ENCODE measurements at regions not wholly inside any gene's neighbourhood (a gene's known extent, or its start where the extent isn't known, plus 50 kb on each side); places are given as distances from the start of the nearest gene placed in this dataset.
"Not testable (repeated sequence)": the region's sequence is repeated elsewhere in the genome, so short reads cannot be mapped to it uniquely, and the experiment has no call there.

- in situ Hi-C loops (cut with MboI; ENCODE audit: low sequenced_read_pairs) = no loop called here
Measured at GRCh38 chr4:150018257-150018656, 60.0 kb upstream of the DCLK2 start.

DNA sequence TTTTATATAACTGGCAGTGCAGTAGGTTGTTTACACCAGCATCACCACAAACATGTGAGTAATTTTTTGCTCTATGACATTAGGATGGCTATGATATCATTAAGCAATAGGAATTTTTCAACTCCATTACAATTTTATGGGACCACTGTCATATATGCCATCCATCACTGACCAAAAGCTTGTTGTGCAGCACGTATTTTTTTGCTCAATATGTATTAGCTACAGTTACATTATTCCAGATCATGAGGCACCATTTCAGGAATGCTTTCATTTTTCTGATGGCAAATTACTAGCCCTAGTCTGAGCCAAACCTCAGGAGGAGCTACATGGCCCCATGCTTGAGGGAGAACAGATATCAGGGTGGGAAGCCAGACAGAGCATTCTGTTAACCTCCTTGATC, 56.8 kb upstream of the DCLK2 start:
- in situ Hi-C loops (cut with MboI; ENCODE audit: low sequenced_read_pairs) = no loop called here

GRCh38 chr4:150023489-150023888, 54.8 kb upstream of the DCLK2 start:
- in situ Hi-C loops (cut with MboI; ENCODE audit: low sequenced_read_pairs) = no loop called here

DNA sequence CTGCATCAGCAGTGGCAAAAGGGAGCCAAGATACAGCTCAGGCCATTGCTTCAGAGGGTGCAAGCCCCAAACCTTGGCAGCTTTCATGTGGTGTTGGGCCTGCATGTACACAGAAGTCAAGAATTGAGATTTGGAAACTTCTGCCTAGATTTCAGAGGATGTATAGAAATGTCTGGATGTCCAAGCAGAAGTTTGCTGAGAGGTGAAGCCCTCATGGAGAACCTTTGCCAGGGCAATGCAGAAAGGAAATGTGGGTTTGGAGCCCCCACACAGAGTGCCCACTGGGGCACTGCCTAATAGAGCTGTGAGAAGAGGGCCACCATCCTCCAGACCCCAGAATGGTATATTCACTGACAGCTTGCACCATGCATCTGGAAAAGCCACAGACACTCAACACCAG, 51.3 kb upstream of the DCLK2 start:
- in situ Hi-C loops (cut with MboI; ENCODE audit: low sequenced_read_pairs) = not testable (repeated sequence)
